GM23338 (cell line): ENCODE measurements at regions not wholly inside any gene's neighbourhood (a gene's known extent, or its start where the extent isn't known, plus 50 kb on each side); places are given as distances from the start of the nearest gene placed in this dataset.

Source experiments
- ATAC-seq: fragments of 200-7000 bp; cut with Tn5 transposase; 3 replicates; pipeline ENCODE4 v1.9.1; 2020
- DNase-seq: peaks from one replicate; pipeline ENCODE4 v3.0.0-alpha.2; 2015; ENCODE audit warnings: low spot score
- H2AFZ ChIP-seq: fragments of 200-600 bp; sonication (generic); 2 replicates; pipeline ENCODE4 v1.8.0; 2016; ENCODE audit warnings: antibody characterized with exemption, mild to moderate bottlenecking, moderate library complexity
- H3F3A ChIP-seq: fragments of 200-600 bp; sonication (generic); replicated peaks from 2 replicates; pipeline ENCODE4 v1.8.0; 2017; ENCODE audit warnings: antibody characterized with exemption, mixed run types, low read depth
- H3K27ac ChIP-seq: fragments of 200-600 bp; sonication (generic); 2 replicates; pipeline ENCODE4 v1.6.1; 2016; ENCODE audit warnings: low read depth
- H3K27me3 ChIP-seq: fragments of 200-600 bp; sonication (generic); 2 replicates; pipeline ENCODE4 v1.8.0; 2016; ENCODE audit warnings: mild to moderate bottlenecking, mixed run types, moderate library complexity; ENCODE audit not compliant: insufficient read depth
- H3K36me3 ChIP-seq: fragments of 200-600 bp; sonication (generic); 2 replicates; pipeline ENCODE4 v1.8.0; 2016; ENCODE audit warnings: mild to moderate bottlenecking; ENCODE audit not compliant: insufficient read depth
- H3K4me1 ChIP-seq: fragments of 200-600 bp; sonication (generic); 2 replicates; pipeline ENCODE4 v1.8.0; 2016; ENCODE audit warnings: mild to moderate bottlenecking, moderate library complexity; ENCODE audit not compliant: insufficient read depth
- H3K4me2 ChIP-seq: fragments of 200-600 bp; sonication (generic); 2 replicates; pipeline ENCODE4 v1.7.1; 2017; ENCODE audit warnings: mixed run types
- H3K4me3 ChIP-seq: fragments of 200-600 bp; sonication (generic); 2 replicates; pipeline ENCODE4 v1.6.1; 2016; ENCODE audit warnings: mixed run types
- H3K79me2 ChIP-seq: fragments of 200-600 bp; sonication (generic); replicated peaks from 2 replicates; pipeline ENCODE4 v1.8.0; 2017; ENCODE audit warnings: mild to moderate bottlenecking; ENCODE audit not compliant: insufficient read depth
- H3K9me2 ChIP-seq: fragments of 200-600 bp; sonication (generic); 2 replicates; pipeline ENCODE4 v1.8.0; 2017; ENCODE audit not compliant: insufficient read depth
- H4K20me1 ChIP-seq: fragments of 200-600 bp; sonication (generic); replicated peaks from 2 replicates; pipeline ENCODE4 v1.8.0; 2017; ENCODE audit warnings: mild to moderate bottlenecking; ENCODE audit not compliant: insufficient read depth
- H3K27ac Mint-ChIP-seq: 2 replicates; pipeline ENCODE4 v1.8.0; 2020; ENCODE audit warnings: inconsistent platforms, mild to moderate bottlenecking, moderate library complexity, mixed read lengths
- H3K27me3 Mint-ChIP-seq: 3 replicates; pipeline ENCODE4 v1.8.0; 2022; ENCODE audit warnings: low read depth, mild to moderate bottlenecking, moderate library complexity, mixed read lengths, inconsistent platforms; ENCODE audit not compliant: insufficient read depth, poor library complexity
- H3K36me3 Mint-ChIP-seq: 3 replicates; pipeline ENCODE4 v1.8.0; 2021; ENCODE audit warnings: low read depth, mild to moderate bottlenecking, inconsistent platforms, moderate library complexity, mixed read lengths
- H3K4me1 Mint-ChIP-seq: 3 replicates; pipeline ENCODE4 v1.8.0; 2020; ENCODE audit warnings: mild to moderate bottlenecking, inconsistent platforms, mixed read lengths
- H3K4me3 Mint-ChIP-seq: 3 replicates; pipeline ENCODE4 v1.8.0; 2021; ENCODE audit warnings: moderate library complexity, mild to moderate bottlenecking, inconsistent platforms, mixed read lengths
- H3K9me3 Mint-ChIP-seq: 3 replicates; pipeline ENCODE4 v1.8.0; 2020; ENCODE audit warnings: moderate library complexity, mild to moderate bottlenecking, inconsistent platforms, mixed read lengths
- CREB1 ChIP-seq: fragments of 250-450 bp; sonication (Bioruptor Pico); IDR thresholded peaks from 2 replicates; pipeline ENCODE4 v1.5.0; 2020; ENCODE audit warnings: low read depth, mild to moderate bottlenecking, moderate library complexity
- EZH2 ChIP-seq: fragments of 200-600 bp; sonication (generic); IDR thresholded peaks from one replicate; pipeline ENCODE4 v1.8.0; 2017; ENCODE audit warnings: antibody characterized with exemption, mild to moderate bottlenecking, low read depth; ENCODE audit not compliant: unreplicated experiment
- EZH2phosphoT487 ChIP-seq: fragments of 200-600 bp; sonication (generic); IDR thresholded peaks from one replicate; pipeline ENCODE4 v1.8.1; 2018; ENCODE audit warnings: antibody characterized with exemption; ENCODE audit not compliant: unreplicated experiment
- JUNB ChIP-seq: IDR thresholded peaks from one replicate; pipeline ENCODE4 v1.6.1; 2016; ENCODE audit warnings: antibody characterized with exemption; ENCODE audit not compliant: unreplicated experiment
- NANOG ChIP-seq: IDR thresholded peaks from 2 replicates; pipeline ENCODE4 v1.6.1; 2016; ENCODE audit warnings: antibody characterized with exemption, borderline replicate concordance
- POLR2AphosphoS5 ChIP-seq: IDR thresholded peaks from 2 replicates; pipeline ENCODE4 v1.6.1; 2016; ENCODE audit warnings: antibody characterized with exemption, low read depth
- STAT1 ChIP-seq: IDR thresholded peaks from one replicate; pipeline ENCODE4 v1.6.1; 2016; ENCODE audit warnings: antibody characterized with exemption; ENCODE audit not compliant: unreplicated experiment
- ZNF114 ChIP-seq: fragments of 250-450 bp; sonication (Bioruptor Pico); IDR thresholded peaks from 2 replicates; pipeline ENCODE4 v1.5.0; 2020; ENCODE audit warnings: mild to moderate bottlenecking, moderate library complexity
- ZNF331 ChIP-seq: fragments of 250-450 bp; sonication (Bioruptor Pico); IDR thresholded peaks from 2 replicates; pipeline ENCODE4 v1.5.0; 2020; ENCODE audit warnings: low read depth, mild to moderate bottlenecking, moderate library complexity
- TF ChIP-seq, protein P1 (sequence below), 2 experiments: fragments of 200-600 bp in 1 of 2; sonication (generic) in 1 of 2; conservative IDR thresholded peaks; 2 replicates each; pipeline versions ENCODE4 v1.5.1 to v1.6.1; 2016 to 2017; ENCODE audit warnings: antibody characterized with exemption in 2 of 2, low read depth in 2 of 2, mild to moderate bottlenecking in 2 of 2, moderate library complexity in 1 of 2
- TF ChIP-seq, protein P2 (sequence below): fragments of 250-450 bp; sonication (Bioruptor Pico); IDR thresholded peaks from 2 replicates; pipeline ENCODE4 v1.5.0; 2020; ENCODE audit warnings: mild to moderate bottlenecking, moderate library complexity

DNA sequence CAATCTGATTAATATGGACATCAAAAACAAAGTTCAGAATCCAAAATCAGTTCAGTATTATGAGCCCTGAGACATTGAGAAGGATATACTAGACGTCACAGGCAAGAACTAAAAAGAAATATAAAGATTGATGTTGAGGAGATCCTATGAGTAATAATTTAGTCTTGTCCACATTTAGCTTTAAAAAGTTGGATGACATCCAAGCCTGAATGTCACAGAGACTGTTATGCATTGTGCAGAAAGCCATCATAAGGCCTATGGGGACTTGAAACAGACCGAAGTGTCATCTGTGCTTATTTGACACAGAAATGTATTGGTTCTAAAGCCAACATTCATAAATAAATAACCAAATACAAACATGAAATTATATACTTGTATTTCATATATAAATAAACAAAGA, 581.8 kb upstream of the MMS22L start:
- Histone ChIP-seq H3K27ac (no peak overlapping the region), H3F3A (no peaks in the 10 kb centered on the region), H3K27me3 (no peaks in the 10 kb centered on the region), H4K20me1 (no peaks in the 10 kb centered on the region), H3K4me1 (peaks cover 20% of the 10 kb centered on the region), H3K4me3 (no peak overlapping the region), H3K4me2 (no peak overlapping the region), H3K79me2 (no peaks in the 10 kb centered on the region), H3K36me3 (no peaks in the 10 kb centered on the region), H3K9me2 (no peaks in the 10 kb centered on the region), H2AFZ (no peak overlapping the region)
- TF ChIP-seq, protein P1, sequence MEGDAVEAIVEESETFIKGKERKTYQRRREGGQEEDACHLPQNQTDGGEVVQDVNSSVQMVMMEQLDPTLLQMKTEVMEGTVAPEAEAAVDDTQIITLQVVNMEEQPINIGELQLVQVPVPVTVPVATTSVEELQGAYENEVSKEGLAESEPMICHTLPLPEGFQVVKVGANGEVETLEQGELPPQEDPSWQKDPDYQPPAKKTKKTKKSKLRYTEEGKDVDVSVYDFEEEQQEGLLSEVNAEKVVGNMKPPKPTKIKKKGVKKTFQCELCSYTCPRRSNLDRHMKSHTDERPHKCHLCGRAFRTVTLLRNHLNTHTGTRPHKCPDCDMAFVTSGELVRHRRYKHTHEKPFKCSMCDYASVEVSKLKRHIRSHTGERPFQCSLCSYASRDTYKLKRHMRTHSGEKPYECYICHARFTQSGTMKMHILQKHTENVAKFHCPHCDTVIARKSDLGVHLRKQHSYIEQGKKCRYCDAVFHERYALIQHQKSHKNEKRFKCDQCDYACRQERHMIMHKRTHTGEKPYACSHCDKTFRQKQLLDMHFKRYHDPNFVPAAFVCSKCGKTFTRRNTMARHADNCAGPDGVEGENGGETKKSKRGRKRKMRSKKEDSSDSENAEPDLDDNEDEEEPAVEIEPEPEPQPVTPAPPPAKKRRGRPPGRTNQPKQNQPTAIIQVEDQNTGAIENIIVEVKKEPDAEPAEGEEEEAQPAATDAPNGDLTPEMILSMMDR (conservative IDR thresholded peaks at IDR 0.05; ENCODE audit: low read depth in 2 of 2): no peak
- TF ChIP-seq CREB1 (CRISPR knock-in tag) (no peak), STAT1 (no peak), ZNF331 (no peak), EZH2phosphoT487 (no peak), EZH2 (no peak), POLR2AphosphoS5 (no peak), NANOG (no peak), ZNF114 (no peak), JUNB (no peak)
- TF ChIP-seq, protein P2, sequence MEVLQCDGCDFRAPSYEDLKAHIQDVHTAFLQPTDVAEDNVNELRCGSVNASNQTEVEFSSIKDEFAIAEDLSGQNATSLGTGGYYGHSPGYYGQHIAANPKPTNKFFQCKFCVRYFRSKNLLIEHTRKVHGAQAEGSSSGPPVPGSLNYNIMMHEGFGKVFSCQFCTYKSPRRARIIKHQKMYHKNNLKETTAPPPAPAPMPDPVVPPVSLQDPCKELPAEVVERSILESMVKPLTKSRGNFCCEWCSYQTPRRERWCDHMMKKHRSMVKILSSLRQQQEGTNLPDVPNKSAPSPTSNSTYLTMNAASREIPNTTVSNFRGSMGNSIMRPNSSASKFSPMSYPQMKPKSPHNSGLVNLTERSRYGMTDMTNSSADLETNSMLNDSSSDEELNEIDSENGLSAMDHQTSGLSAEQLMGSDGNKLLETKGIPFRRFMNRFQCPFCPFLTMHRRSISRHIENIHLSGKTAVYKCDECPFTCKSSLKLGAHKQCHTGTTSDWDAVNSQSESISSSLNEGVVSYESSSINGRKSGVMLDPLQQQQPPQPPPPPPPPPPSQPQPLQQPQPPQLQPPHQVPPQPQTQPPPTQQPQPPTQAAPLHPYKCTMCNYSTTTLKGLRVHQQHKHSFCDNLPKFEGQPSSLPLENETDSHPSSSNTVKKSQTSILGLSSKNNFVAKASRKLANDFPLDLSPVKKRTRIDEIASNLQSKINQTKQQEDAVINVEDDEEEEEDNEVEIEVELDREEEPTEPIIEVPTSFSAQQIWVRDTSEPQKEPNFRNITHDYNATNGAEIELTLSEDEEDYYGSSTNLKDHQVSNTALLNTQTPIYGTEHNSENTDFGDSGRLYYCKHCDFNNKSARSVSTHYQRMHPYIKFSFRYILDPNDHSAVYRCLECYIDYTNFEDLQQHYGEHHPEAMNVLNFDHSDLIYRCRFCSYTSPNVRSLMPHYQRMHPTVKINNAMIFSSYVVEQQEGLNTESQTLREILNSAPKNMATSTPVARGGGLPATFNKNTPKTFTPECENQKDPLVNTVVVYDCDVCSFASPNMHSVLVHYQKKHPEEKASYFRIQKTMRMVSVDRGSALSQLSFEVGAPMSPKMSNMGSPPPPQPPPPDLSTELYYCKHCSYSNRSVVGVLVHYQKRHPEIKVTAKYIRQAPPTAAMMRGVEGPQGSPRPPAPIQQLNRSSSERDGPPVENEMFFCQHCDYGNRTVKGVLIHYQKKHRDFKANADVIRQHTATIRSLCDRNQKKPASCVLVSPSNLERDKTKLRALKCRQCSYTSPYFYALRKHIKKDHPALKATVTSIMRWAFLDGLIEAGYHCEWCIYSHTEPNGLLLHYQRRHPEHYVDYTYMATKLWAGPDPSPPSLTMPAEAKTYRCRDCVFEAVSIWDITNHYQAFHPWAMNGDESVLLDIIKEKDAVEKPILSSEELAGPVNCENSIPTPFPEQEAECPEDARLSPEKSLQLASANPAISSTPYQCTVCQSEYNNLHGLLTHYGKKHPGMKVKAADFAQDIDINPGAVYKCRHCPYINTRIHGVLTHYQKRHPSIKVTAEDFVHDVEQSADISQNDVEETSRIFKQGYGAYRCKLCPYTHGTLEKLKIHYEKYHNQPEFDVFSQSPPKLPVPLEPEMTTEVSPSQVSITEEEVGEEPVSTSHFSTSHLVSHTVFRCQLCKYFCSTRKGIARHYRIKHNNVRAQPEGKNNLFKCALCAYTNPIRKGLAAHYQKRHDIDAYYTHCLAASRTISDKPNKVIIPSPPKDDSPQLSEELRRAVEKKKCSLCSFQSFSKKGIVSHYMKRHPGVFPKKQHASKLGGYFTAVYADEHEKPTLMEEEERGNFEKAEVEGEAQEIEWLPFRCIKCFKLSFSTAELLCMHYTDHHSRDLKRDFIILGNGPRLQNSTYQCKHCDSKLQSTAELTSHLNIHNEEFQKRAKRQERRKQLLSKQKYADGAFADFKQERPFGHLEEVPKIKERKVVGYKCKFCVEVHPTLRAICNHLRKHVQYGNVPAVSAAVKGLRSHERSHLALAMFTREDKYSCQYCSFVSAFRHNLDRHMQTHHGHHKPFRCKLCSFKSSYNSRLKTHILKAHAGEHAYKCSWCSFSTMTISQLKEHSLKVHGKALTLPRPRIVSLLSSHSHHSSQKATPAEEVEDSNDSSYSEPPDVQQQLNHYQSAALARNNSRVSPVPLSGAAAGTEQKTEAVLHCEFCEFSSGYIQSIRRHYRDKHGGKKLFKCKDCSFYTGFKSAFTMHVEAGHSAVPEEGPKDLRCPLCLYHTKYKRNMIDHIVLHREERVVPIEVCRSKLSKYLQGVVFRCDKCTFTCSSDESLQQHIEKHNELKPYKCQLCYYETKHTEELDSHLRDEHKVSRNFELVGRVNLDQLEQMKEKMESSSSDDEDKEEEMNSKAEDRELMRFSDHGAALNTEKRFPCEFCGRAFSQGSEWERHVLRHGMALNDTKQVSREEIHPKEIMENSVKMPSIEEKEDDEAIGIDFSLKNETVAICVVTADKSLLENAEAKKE: no peak
- H3K36me3 Mint-ChIP-seq: peaks cover 4% of the 10 kb centered on the region; the same call in 2 of the 3 replicates
- peaks cover 4% of the 10 kb centered on the region; the same call in 1 of the 3 replicates for H3K9me3 Mint-ChIP-seq
- H3K27ac Mint-ChIP-seq: no peak overlapping the region
- H3K4me3 Mint-ChIP-seq: no peak overlapping the region
- H3K4me1 Mint-ChIP-seq: peaks cover 15% of the 10 kb centered on the region
- no peaks in the 10 kb centered on the region for H3K27me3 Mint-ChIP-seq
- DNase-seq (no peak), ATAC-seq (no peak)
